GM12891 (cell line): ENCODE measurements at regions not wholly inside any gene's neighbourhood (a gene's known extent, or its start where the extent isn't known, plus 50 kb on each side); places are given as distances from the start of the nearest gene placed in this dataset.

Experiments
- DNase-seq: peaks from one replicate; pipeline ENCODE4 v3.0.0; 2011; ENCODE audit warnings: low spot score; ENCODE audit not compliant: insufficient read length
- FAIRE-seq: peaks from 2 replicates; lab custom pipeline; 2011; peaks lifted over from hg19 to GRCh38; lab: Jason Lieb, UNC
- PAX5 ChIP-seq: IDR thresholded peaks from 2 replicates; pipeline ENCODE4 v1.6.1; 2011; ENCODE audit warnings: low read length, moderate library complexity, mild to moderate bottlenecking; ENCODE audit not compliant: insufficient read depth, severe bottlenecking
- POLR2A ChIP-seq: IDR thresholded peaks from 2 replicates; pipeline ENCODE4 v1.6.1; 2011; ENCODE audit warnings: low read depth, low read length, control low read depth
- POLR2AphosphoS5 ChIP-seq: IDR thresholded peaks from 2 replicates; pipeline ENCODE4 v1.6.1; 2011; ENCODE audit warnings: low read depth, low read length, control low read depth
- POU2F2 ChIP-seq: IDR thresholded peaks from 2 replicates; pipeline ENCODE4 v1.6.1; 2011; ENCODE audit warnings: low read depth, mild to moderate bottlenecking, control low read depth, low read length, moderate library complexity
- SPI1 ChIP-seq: IDR thresholded peaks from 2 replicates; pipeline ENCODE4 v1.6.1; 2011; ENCODE audit warnings: low read depth, low read length, control low read depth
- TAF1 ChIP-seq: IDR thresholded peaks from 2 replicates; pipeline ENCODE4 v1.6.1; 2011; ENCODE audit warnings: low read depth, low read length, control low read depth

GRCh38 chr6:48486373-48486772 lies 375.4 kb upstream of the PTCHD4 start:
- DNase-seq (no peak), FAIRE-seq (no peak)
- TF ChIP-seq POLR2A, result no peak
- TF ChIP-seq POLR2AphosphoS5, result no peak

DNA sequence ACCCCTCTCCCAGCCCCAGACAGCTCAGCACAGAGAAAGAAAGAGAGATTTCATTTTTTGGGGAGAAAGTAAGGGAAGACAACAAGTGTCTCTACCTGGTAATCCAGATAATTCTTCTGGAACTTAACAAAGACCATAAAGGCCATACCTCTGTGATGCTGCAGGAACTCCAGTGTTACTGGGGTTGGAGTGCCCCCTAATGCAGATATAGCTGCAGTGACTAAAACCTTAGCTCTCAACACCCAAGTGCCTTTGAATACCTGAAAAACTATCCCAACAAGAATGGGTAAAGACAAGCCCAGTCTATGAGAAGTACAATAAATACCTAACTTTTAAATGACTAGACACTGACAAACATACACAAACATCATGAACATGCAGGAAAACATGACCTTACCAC lies 365.3 kb upstream of the PTCHD4 start:
- DNase-seq (no peak), FAIRE-seq (no peak)
- TF ChIP-seq TAF1 (no peak), POLR2A (no peak), SPI1 (no peak), POU2F2 (no peak), POLR2AphosphoS5 (no peak), PAX5 (no peak)

- no peak for TF ChIP-seq TAF1
- FAIRE-seq, result no peak
These were observed 364.3 kb upstream of the PTCHD4 start for GRCh38 chr6:48475275-48475674.

DNA sequence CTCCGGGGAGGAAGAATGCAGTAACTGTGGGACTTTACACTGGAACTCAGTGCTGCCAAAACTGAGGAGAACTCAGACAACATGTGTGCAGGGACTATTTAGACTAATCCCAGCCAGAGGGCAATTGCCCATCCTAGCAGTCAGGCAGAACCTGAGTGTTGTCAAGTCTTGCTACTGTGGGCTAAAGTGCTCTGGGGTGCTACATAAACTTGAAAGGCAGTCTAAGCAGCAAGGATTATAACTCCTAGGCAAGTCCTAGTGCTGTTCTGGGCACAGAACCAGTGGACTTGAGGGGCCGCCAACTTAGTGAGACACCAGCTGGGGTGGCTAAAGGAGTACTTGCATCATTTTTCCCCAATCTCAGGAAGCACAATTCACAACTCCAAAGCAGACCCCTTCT lies 363.8 kb upstream of the PTCHD4 start:
- TF ChIP-seq POLR2A (no peak), POLR2AphosphoS5 (no peak), SPI1 (no peak), POU2F2 (no peak), PAX5 (no peak), TAF1 (no peak)
- FAIRE-seq, result no peak

More at GRCh38 chr6:48475275-48475674, 364.3 kb upstream of the PTCHD4 start:
- no peak for DNase-seq

DNA sequence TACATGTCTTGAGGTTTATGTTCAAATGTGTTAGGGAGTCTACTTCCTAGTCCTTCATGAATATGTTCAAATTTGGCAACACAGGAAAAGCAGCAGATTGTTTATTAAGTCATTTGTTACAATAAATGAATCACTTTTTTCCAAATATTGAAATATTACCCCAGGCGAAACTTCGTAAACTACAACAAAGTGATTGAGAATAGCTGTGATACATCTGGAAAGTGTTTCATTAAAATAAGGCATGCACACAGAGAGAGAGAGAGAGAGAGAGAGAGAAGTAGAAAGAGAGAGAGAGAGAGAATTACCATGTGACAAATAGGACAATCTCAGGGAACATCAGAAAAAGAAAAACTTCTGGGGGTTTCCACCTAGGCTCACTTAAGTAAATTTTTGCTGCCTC lies 363.1 kb upstream of the PTCHD4 start:
- DNase-seq (no peak), FAIRE-seq (no peak)
- TF ChIP-seq TAF1 (no peak), POU2F2 (no peak), POLR2AphosphoS5 (no peak), PAX5 (no peak), SPI1 (no peak), POLR2A (no peak)

More for the DNA sequence above, 363.8 kb upstream of the PTCHD4 start:
- no peak for DNase-seq

GRCh38 chr6:48472535-48472934 lies 361.5 kb upstream of the PTCHD4 start:
- DNase-seq (no peak), FAIRE-seq (no peak)
- TF ChIP-seq POLR2AphosphoS5 (no peak), POU2F2 (no peak), PAX5 (no peak), SPI1 (no peak), TAF1 (no peak), POLR2A (no peak)

- FAIRE-seq (no peak), DNase-seq (no peak)
- no peak for TF ChIP-seq PAX5
- no peak for TF ChIP-seq POLR2A
- no peak for TF ChIP-seq TAF1
- no peak for TF ChIP-seq POLR2AphosphoS5
- no peak for TF ChIP-seq POU2F2
- no peak for TF ChIP-seq SPI1
These were observed 361.1 kb upstream of the PTCHD4 start for GRCh38 chr6:48472091-48472490.

- TF ChIP-seq PAX5, result no peak
- DNase-seq, result no peak
- FAIRE-seq, result no peak
These were observed 360.3 kb upstream of the PTCHD4 start for GRCh38 chr6:48471326-48471725.

- no peak for TF ChIP-seq POLR2AphosphoS5
- TF ChIP-seq POLR2A, result no peak
- no peak for TF ChIP-seq TAF1
- TF ChIP-seq PAX5, result no peak
- TF ChIP-seq POU2F2, result no peak
- TF ChIP-seq SPI1, result no peak
- DNase-seq, result no peak
- FAIRE-seq, result no peak
These were observed 338.0 kb upstream of the PTCHD4 start for GRCh38 chr6:48449002-48449401.

DNA sequence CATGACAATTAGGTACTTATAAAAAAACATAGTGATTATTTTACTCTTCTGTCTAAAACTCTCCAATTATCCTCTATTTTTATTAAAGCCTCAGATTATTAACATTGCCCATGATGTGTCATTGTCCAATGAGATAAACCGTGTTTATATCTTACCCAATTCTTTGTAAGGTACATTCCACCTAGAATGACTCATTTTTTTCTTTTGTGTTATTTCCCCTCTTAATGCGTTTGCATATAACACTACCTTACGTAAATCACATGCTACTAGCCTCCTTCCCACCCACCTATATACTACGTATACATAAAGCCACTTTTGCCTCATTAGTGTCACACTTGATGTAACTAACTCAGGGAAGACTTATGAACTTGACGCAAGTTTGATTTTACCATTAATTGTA lies 336.3 kb upstream of the PTCHD4 start:
- DNase-seq (no peak), FAIRE-seq (no peak)
- TF ChIP-seq POLR2AphosphoS5 (no peak), POLR2A (no peak), PAX5 (no peak), POU2F2 (no peak), SPI1 (no peak), TAF1 (no peak)

DNA sequence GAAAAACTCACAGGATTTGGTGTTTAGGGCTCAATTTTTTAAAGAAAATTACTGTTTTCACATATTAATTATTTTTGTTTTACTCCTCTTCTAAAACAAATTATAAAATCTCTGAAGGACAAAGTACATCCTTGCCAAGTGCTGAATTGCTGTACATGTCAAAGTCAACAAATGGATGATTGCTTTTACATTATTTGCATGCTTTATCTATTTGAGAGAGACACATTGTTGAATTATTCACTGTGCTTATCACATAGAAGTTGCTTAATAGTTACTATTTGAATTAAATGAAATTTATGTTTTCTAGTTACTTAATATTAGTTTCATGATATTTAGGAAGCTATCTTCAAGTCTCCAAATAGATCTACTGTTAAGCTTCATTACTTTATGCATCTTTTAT lies 318.6 kb upstream of the PTCHD4 start:
- no peak for TF ChIP-seq POLR2A
- TF ChIP-seq POLR2AphosphoS5, result no peak
- TF ChIP-seq PAX5, result no peak
- TF ChIP-seq POU2F2, result no peak
- TF ChIP-seq TAF1, result no peak
- TF ChIP-seq SPI1, result no peak
- DNase-seq (no peak), FAIRE-seq (no peak)
